Mammary epithelial cell (primary cell): ENCODE measurements at regions not wholly inside any gene's neighbourhood (a gene's known extent, or its start where the extent isn't known, plus 50 kb on each side); places are given as distances from the start of the nearest gene placed in this dataset.

Source experiments
- EZH2 ChIP-seq: IDR thresholded peaks from 2 replicates; pipeline ENCODE4 v1.6.1; 2012; ENCODE audit warnings: low read length, inconsistent platforms, borderline replicate concordance
- TF ChIP-seq, protein P1 (sequence below), 2 donors: IDR thresholded peaks in 1 of 2; conservative IDR thresholded peaks in 1 of 2; 2 replicates each; pipeline ENCODE4 v1.5.1; 2011 to 2012; ENCODE audit warnings: inconsistent platforms in 2 of 2, low read length in 2 of 2, mild to moderate bottlenecking in 2 of 2, control low read depth in 1 of 2, low read depth in 1 of 2; ENCODE audit not compliant: insufficient read depth in 1 of 2; ENCODE audit errors: extremely low read depth in 1 of 2

DNA sequence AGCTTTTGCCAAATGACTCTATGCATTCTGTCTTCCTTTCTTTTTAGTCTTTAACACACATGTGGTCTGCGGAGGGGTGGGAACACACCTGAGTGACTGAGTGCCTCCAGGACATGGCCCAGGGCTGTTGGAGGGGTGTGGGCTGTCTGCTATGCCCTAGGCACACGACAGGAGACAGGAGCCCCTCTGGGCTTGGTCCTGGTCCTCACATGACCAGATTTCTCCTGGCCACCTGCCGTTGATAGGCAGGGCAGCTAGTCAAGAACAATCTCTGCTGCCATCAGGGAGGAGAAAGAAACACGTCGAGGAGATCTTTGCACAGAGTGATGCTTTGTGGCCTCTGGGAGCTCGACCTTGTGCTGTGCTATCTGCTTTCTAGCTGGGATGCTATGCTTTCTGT lies 176.6 kb downstream of the KLF13 start:
- TF ChIP-seq, protein P1, sequence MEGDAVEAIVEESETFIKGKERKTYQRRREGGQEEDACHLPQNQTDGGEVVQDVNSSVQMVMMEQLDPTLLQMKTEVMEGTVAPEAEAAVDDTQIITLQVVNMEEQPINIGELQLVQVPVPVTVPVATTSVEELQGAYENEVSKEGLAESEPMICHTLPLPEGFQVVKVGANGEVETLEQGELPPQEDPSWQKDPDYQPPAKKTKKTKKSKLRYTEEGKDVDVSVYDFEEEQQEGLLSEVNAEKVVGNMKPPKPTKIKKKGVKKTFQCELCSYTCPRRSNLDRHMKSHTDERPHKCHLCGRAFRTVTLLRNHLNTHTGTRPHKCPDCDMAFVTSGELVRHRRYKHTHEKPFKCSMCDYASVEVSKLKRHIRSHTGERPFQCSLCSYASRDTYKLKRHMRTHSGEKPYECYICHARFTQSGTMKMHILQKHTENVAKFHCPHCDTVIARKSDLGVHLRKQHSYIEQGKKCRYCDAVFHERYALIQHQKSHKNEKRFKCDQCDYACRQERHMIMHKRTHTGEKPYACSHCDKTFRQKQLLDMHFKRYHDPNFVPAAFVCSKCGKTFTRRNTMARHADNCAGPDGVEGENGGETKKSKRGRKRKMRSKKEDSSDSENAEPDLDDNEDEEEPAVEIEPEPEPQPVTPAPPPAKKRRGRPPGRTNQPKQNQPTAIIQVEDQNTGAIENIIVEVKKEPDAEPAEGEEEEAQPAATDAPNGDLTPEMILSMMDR (conservative IDR thresholded peaks at IDR 0.05 in 1 of 2, IDR thresholded peaks at IDR 0.05 in 1 of 2; ENCODE audit: extremely low read depth in 1 of 2, insufficient read depth in 1 of 2, low read depth in 1 of 2, low read length in 2 of 2) = no peak
- TF ChIP-seq EZH2 = no peak
